ENCODE measurements at regions not wholly inside any gene's neighbourhood (a gene's known extent, or its start where the extent isn't known, plus 50 kb on each side); places are given as distances from the start of the nearest gene placed in this dataset.

GRCh38 chr6:85287158-85287557, 162.7 kb upstream of the NT5E start:
- H3K23ac ChIP-seq (ENCODE audit: low read depth, low read length) = no peak overlapping the region
- no peak overlapping the region for H3K4me3 ChIP-seq (ENCODE audit: insufficient read depth, low read depth, low read length)
- no CpG with 5 or more reads among the region's 3 CpGs for WGBS, 2 experiments (ENCODE audit: extremely low coverage in 2 of 2, insufficient read length in 1 of 2)
- no peak overlapping the region for H4K91ac ChIP-seq (ENCODE audit: insufficient read depth, low read depth, low read length)
- no peak overlapping the region for H3K9ac ChIP-seq (ENCODE audit: low read depth, low read length)
- ATAC-seq (ENCODE audit: low read depth) (no peak), DNase-seq (no peak)
- no peak overlapping the region for H2BK120ac ChIP-seq (ENCODE audit: low read depth, low read length)
- H3K9me3 ChIP-seq (ENCODE audit: control insufficient read depth, insufficient read depth, low read length) = no peaks in the 10 kb centered on the region
- H3K4ac ChIP-seq (ENCODE audit: low read depth, low read length) = no peak overlapping the region
- no peak overlapping the region for H2BK20ac ChIP-seq (ENCODE audit: low read depth, low read length)
- H4K8ac ChIP-seq (ENCODE audit: low read depth in 2 of 2, low read length in 2 of 2) = no peak overlapping the region
- ChIA-PET POLR2A (ENCODE audit: unreplicated experiment) (no interaction called here), CTCF (no interaction called here)
- no peak overlapping the region for H3K14ac ChIP-seq (replicated peaks; ENCODE audit: low read depth, low read length)
- no peak overlapping the region for H2AK5ac ChIP-seq (ENCODE audit: low read depth, low read length)
- intact Hi-C loops (cut with micrococcal nuclease) = no loop called here
- no peak overlapping the region for H3K27ac ChIP-seq (ENCODE audit: insufficient read depth, low read length)
- no peaks in the 10 kb centered on the region for H3K27me3 ChIP-seq (ENCODE audit: control insufficient read depth, insufficient read depth, low read length)
- no peak overlapping the region for H2BK5ac ChIP-seq (ENCODE audit: low read depth, low read length, poor library complexity, severe bottlenecking)
- dilution Hi-C loops (cut with HindIII; ENCODE audit: low sequenced_read_pairs, unreplicated experiment) = no loop called here
- no TSS peak for BruUV-seq (replicated peaks)
- no peak overlapping the region for H4K5ac ChIP-seq (ENCODE audit: low read depth, low read length)
- H3K4me2 ChIP-seq (ENCODE audit: low read depth, low read length) = no peak overlapping the region
- H3K4me1 ChIP-seq (ENCODE audit: control insufficient read depth, insufficient read depth, low read length) = no peaks in the 10 kb centered on the region
- no peaks in the 10 kb centered on the region for H3K79me1 ChIP-seq (ENCODE audit: low read depth in 1 of 2, low read length in 2 of 2)
- no peaks in the 10 kb centered on the region for H4K20me1 ChIP-seq (ENCODE audit: insufficient read depth, low read length)
- in situ Hi-C loops (cut with MboI; ENCODE audit: low sequenced_read_pairs) = no loop called here
- H3K9me1 ChIP-seq (ENCODE audit: insufficient read depth, low read length) = no peaks in the 10 kb centered on the region
- H3K56ac ChIP-seq (ENCODE audit: extremely low read depth, insufficient read depth, low read length) = no peak overlapping the region
- H3K36me3 ChIP-seq (ENCODE audit: control insufficient read depth, insufficient read depth, low read length) = no peaks in the 10 kb centered on the region
- no peak overlapping the region for H2BK15ac ChIP-seq (ENCODE audit: low read depth, low read length)
- H3K18ac ChIP-seq (ENCODE audit: low read depth, low read length) = no peak overlapping the region
- H2AFZ ChIP-seq (replicated peaks; ENCODE audit: low read length, poor library complexity) = no peak overlapping the region
- TF ChIP-seq CHD1 (IDR thresholded peaks at IDR 0.05; ENCODE audit: low read depth, low read length) = no peak
- no peak for TF ChIP-seq RAD21 (IDR thresholded peaks at IDR 0.05; ENCODE audit: low read length)
- TF ChIP-seq RFX5 (IDR thresholded peaks at IDR 0.05; ENCODE audit: low read depth, low read length) = no peak
- TF ChIP-seq MAFK (IDR thresholded peaks at IDR 0.05; ENCODE audit: low read depth, low read length) = no peak
- TF ChIP-seq BHLHE40 (IDR thresholded peaks at IDR 0.05; ENCODE audit: low read depth, low read length) = no peak
- TF ChIP-seq CEBPB (IDR thresholded peaks at IDR 0.05; ENCODE audit: low read depth, low read length) = no peak
- no peak for TF ChIP-seq CTCF (conservative IDR thresholded peaks at IDR 0.05; ENCODE audit: low read depth, low read length)
- TF ChIP-seq SMC3 (IDR thresholded peaks at IDR 0.05; ENCODE audit: low read depth, low read length) = no peak
- TF ChIP-seq USF2 (IDR thresholded peaks at IDR 0.05; ENCODE audit: low read depth, low read length) = no peak
- TF ChIP-seq NFE2L2 (IDR thresholded peaks at IDR 0.05; ENCODE audit: low read depth, low read length) = no peak
- no peak for TF ChIP-seq MXI1 (IDR thresholded peaks at IDR 0.05; ENCODE audit: borderline replicate concordance, low read depth, low read length)
- no peak for TF ChIP-seq FOS (IDR thresholded peaks at IDR 0.05; ENCODE audit: low read depth, low read length)
- no peak for TF ChIP-seq MAZ (IDR thresholded peaks at IDR 0.05; ENCODE audit: borderline replicate concordance, low read depth, low read length)
- no peak for TF ChIP-seq ELK1 (IDR thresholded peaks at IDR 0.05; ENCODE audit: borderline replicate concordance, low read depth, low read length)
- no peak for TF ChIP-seq RCOR1 (IDR thresholded peaks at IDR 0.05; ENCODE audit: insufficient replicate concordance, low read length)
- no peak overlapping the region for H2AK9ac ChIP-seq (replicated peaks; ENCODE audit: low read depth, low read length, poor library complexity)

Data from IMR-90 (cell line).